GM12873 (cell line): ENCODE measurements at regions not wholly inside any gene's neighbourhood (a gene's known extent, or its start where the extent isn't known, plus 50 kb on each side); places are given as distances from the start of the nearest gene placed in this dataset.

Experiments used
- CTCF ChIP-seq: IDR thresholded peaks from 2 replicates; pipeline ENCODE4 v1.5.1; 2012; ENCODE audit warnings: low read depth, mild to moderate bottlenecking, moderate library complexity, low read length, control low read depth; ENCODE audit not compliant: insufficient read depth; ENCODE audit errors: missing control alignments

GRCh38 chr14:98622208-98623051 is 649.6 kb downstream of the BCL11B start:
- TF ChIP-seq CTCF = no peak

GRCh38 chr14:98623788-98624415 is 648.1 kb downstream of the BCL11B start:
- no peak for TF ChIP-seq CTCF

- no peak for TF ChIP-seq CTCF
Observed at GRCh38 chr14:98633380-98633779, 638.6 kb downstream of the BCL11B start.

- TF ChIP-seq CTCF = no peak
Observed at GRCh38 chr14:98634043-98634820, 637.8 kb downstream of the BCL11B start.

DNA sequence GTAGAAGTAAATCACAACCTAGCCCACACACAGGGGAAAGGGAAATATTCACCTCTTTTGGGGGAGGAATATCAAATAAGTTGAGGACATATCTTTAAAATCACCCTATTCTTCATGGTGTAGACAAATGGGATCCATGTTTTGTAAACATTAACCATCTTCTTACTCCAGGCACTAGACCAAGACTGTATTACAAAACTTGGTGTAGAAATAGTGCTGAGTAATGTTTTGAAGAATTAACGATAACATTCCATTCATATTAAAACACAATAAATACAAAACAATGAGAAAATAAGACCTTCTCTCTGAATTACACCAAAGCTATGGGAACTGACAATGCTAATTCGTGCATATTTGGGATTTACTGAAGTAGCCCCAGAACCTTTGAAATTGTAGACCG is 633.6 kb downstream of the BCL11B start:
- no peak for TF ChIP-seq CTCF

DNA sequence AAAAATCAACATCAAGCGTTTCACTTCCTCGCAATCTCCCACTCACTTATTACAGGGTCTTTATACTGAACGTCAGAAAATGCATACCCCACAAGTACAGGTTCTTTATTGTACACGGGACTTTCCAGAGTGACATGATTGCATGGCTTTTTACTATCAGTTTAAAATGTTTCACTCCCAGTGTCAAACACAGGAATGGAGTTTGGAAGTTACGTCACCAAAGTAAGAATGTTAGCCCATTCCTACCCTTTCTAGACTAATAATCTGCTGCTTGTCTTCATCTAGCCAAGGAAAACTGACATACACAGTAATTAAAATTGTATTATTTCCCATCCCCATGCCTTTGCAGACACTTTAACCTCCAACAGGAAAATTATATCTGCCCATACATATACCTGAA is 624.2 kb downstream of the BCL11B start:
- TF ChIP-seq CTCF = no peak

DNA sequence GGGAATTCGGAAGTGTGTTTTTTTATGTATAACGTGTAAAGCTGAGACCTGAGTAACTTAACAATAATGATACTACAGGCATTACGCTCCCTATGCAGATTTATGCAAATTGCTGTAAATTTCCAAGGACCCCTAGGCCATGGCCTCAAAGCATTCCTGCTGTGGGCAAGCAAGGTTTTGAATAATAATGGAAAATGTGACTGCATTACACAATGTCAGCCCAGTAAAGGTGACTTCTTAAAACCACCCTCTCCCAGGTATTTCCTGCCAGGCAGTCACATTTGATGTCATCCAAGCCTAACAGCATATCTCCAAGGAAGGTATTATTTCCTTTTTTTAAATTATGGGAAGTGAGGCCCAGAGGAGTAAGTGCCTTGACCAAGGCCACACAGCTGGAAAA is 621.0 kb downstream of the BCL11B start:
- TF ChIP-seq CTCF = no peak
